Epidermal melanocyte (primary cell): ENCODE measurements at regions not wholly inside any gene's neighbourhood (a gene's known extent, or its start where the extent isn't known, plus 50 kb on each side); places are given as distances from the start of the nearest gene placed in this dataset.
A peak's percentile ranks its signal among the peaks of the same experiment; 100 is the strongest.

Experiments
- DNase-seq: peaks from one replicate; pipeline ENCODE4 v3.0.0; 2011; ENCODE audit warnings: low spot score; ENCODE audit not compliant: insufficient read length

DNA sequence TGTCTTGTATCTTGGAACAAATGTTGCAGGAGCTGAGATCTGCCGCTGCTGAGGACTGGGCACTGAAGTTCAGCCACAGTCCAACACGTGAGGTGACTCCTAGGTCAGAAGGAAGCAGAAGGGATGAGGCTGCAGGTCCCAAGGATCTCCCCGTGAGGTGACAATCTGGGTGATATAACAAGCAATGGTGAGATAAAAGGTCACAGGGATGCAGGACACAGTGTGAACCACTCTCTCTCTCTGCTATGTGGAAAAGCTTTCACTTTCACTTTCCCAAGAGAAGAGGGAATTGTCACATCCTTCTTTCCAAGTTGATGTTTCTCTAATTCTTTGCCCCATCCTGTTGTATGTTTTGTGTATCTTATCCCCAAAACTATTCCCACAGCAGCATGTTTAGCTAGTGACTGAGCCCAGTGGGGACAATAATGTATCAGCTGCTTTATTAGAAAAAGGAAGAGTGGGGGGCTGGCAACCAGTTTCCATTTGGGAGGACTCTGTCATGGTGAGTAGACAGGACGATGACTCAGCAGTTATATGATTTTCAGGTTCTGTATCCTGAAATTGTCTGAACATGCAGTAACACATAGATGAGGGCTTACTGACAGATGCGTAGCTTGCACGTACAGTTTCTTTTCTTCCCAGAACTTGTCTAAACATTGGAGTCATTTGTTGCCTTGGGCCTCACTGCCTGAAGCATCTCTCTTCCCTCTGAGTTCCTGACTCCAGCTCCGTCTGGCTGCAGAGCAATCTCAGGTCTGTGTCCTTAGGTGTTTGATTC, 1415.8 kb upstream of the TENM3 start:
- DNase-seq = peak; percentile 19

DNA sequence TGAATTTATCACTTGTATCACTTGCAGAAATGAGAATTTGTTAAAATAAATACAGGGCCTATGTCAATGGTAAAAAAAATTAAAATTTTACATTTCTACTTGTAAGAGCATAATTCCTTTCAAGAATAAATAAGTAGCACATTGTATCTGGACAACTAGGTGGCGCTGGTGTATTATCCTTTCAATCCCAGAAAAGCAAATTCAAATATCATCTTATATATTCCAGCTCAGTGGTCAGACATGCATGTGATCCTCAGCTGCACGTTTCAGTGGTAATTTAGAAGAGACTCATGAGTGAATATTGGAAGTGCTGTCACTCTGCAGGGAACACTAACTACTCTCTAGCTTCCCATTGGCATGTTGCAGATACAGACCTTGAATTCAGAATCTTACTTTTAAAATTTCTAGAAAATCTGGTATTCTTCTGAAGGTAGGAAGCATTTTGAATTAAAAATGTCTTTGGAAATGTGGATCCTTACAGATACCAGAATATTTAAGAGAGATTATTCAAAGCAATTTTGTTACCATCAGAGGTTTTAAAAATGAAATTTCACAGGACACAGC, 1414.7 kb upstream of the TENM3 start:
- DNase-seq = peak; percentile 58

GRCh38 chr4:180832073-180832472, 1411.1 kb upstream of the TENM3 start:
- no peak for DNase-seq

GRCh38 chr4:180840142-180840541, 1403.1 kb upstream of the TENM3 start:
- no peak for DNase-seq

- DNase-seq = no peak
These were observed 1392.8 kb upstream of the TENM3 start for GRCh38 chr4:180850318-180850940.

- no peak for DNase-seq
These were observed 1390.5 kb upstream of the TENM3 start for GRCh38 chr4:180852738-180853137.

GRCh38 chr4:180855184-180855583, 1388.0 kb upstream of the TENM3 start:
- no peak for DNase-seq

- no peak for DNase-seq
These were observed 1383.0 kb upstream of the TENM3 start for GRCh38 chr4:180860089-180860720.

DNA sequence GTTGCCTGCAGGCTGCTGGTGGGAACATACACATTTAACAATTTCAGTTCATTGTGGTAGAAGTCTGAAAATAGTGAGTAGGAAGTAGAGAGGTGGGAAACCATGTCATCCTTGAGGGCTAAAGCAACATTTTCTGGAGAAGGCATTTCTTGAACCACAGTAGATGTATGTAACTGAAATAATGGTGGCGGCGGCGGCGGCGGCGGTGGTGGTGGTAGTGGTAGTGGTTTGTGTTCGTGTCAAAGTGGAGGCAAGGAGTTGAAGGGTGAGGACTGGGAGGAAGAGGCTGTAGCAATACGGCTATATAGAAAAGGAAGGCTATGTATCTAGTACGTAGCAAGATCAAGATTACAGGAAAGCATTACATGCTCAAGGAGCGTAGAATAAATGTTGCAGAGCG, 1381.6 kb upstream of the TENM3 start:
- no peak for DNase-seq

DNA sequence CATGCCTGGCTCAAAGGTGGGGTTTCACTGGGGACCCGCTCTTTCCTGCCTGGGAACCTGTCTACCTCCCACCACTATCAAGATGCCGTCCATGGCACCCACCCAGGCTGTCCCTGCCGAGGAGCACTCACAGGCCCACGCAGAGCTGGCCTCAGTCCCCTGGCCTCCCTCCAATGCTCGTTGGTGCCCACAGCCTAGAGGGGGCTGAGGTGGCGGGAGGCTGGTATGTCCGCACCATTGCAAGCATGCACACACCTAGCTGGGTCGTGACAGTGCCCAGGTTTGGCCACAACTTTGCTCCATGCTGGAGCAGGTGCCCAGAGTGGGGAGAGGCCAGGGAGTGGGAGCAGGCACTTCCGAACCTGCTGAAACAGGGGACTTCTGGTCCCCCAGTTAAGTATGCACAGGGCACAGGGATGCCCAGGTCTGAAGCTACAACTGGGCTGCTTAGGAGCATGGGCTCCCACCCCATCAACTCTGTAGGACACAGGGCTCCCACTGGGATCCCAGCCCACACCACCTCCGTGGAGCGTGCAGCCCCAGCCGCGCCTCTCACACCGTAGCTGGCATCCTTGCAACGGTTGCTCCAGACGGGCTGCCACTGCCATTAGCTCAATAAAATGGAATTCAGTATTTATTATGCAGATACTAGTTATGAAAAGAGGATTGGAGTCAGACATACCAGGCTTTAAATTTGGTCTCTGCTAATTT, 1376.1 kb upstream of the TENM3 start:
- DNase-seq = no peak

DNA sequence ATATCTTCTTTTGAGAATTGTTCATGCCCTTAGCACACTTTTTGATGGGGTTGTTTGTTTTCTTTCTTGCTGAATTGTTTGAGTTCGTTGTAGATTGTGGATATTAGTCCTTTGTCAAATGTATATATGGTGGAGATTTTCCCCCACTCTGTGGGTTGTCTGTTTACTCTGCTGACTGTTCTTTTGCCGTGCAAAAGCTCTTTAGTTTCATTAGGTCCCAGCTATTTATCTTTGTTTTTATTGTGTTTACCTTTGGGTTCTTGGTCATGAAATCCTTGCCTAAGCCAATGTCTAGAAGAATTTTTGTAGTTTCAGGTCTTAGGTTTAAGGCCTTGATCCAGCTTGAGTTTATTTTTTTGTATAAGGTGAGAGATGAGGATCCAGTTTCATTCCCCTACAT, 1372.6 kb upstream of the TENM3 start:
- no peak for DNase-seq

DNA sequence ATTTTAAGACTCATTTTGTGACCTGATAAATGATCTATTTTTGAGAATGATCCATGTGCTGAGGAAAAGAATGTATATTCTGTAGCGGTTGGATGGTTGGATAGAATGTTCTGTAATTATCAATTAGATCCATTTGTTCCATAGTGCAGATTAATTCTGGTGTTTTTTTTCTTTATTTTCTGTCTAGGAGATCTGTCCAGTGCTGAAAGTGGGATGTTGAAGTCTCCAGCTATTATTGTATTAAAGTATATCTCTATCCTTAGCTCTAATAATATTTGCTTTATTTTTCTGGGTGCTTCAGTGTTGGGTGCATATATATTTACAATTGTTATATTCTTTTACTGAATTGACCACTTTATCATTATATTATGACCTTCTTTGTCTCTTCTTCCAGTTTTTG, 1344.9 kb upstream of the TENM3 start:
- DNase-seq = no peak

DNA sequence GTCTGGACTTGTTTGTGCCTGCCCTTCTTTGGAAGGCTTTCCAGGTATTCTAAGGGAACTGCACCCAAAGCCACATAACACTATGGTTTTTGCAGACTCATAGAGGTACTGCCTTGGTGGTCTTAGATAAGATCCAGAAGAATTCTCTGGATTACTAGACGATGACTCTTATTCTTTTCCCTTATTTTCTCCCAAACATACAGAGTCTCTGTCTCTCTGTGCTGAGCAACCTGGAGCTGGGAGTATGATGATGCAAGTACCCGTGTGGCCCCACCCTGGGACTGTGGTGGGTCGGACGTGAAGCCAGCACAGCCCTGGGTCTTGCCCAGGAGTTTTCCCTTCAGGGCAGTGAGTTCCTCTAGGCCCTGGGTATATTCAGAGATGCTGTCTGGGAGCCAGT, 1342.4 kb upstream of the TENM3 start:
- no peak for DNase-seq

DNA sequence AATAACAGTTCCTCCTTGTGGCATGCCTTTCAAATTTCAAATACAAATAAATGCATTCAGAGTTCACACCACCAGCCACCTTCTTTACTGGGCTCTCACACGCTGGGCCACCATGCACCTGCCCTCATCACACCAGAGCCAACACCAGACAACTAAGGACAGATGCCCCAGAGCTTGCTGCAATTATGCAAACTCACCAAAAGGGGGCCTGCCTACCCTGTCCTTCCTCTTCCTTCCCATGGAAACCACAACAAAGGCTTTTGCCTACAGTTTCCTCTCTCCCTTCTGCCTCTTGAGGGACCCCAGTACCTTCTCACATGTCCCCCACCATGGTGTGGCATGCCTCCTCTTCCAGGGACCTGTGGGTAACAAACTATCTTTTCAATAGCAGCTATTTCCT, 1333.9 kb upstream of the TENM3 start:
- DNase-seq = no peak

DNA sequence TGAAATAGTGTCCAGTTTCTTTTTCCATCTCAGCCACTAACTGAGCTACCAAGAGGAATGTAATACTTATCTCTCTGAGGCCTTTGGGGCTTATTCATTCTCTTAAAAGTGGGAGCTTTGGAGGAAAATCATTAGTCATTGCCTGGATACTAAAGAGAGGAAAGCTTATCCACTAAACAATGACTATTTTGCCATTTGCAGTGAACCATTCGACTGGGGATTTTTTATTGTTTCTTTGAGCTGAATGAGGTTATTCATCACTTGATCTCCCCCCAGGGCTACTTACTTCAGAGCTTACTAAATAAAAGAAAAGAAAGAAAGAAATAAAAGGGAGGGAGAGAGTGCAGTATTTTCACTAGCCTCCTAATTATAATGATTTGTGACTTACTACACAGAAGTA, 1329.5 kb upstream of the TENM3 start:
- DNase-seq = no peak

DNA sequence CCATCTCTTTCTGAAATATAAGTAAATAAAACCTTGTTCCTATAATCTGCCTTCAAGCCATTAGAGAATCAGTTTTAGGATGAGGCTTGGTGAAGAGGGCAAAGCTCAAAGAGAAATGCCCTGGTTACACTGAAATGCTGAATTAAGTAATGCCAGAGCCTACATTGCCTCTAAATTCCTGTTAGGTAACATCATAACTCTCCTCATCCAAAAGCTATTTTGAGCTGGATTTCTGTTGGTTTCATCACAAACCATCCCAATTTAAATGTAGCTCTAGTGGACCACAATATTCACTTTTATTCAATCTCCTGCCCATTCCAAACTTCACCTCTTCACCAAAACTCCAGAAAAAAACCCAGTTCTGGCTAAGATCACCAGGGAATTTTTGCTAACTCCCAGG, 1319.7 kb upstream of the TENM3 start:
- peak; percentile 21 for DNase-seq

DNA sequence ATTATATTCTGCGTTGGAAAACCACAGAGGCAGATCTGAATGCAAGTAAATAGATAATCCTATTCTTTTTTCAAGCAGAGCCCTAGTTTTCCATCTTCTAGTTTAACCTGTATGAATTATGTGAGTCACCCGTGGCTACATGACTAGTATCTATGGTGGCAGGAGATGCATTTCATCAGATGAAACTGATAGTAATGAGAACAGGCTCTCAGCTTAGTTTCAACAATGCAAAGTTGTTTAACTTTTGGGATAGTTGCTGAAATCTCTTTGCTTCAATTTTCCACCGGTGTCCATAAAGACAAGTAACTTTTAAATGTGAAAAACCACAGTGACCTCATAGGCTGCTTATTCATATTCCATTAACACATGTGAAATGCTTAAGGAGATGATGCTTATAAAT, 1317.4 kb upstream of the TENM3 start:
- DNase-seq = no peak

- DNase-seq = no peak
These were observed 1316.9 kb upstream of the TENM3 start for GRCh38 chr4:180926277-180926676.

DNA sequence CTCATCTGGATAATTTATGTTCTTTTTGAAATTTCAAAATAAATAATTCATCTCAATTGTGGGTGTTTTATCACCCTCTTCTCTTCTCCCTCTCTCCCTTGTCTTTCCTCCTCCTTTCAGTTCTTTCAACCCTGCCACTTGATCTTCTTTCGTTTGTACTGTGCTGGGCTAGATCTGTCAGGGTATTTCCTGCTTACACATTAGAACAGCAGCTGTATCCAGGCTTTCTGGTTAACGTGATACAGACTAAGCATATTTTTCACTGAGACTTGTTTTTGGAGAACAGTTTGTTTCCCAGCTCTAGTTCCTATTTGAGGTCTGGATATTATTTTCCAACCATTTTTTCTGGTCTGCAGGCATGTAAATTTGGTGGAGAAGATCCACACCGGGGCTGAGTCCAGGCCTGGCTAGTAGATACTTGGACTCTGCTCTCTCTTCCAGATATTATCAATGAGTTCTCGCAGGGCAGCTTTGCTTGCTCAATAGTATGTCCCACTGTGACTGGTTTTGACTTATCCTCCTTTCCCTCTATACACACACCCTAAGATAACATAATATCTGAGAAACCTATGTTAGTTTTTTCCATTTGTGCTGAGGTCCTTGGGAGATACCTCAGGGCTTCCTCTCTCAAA, 1310.7 kb upstream of the TENM3 start:
- no peak for DNase-seq

- DNase-seq = no peak
These were observed 1306.1 kb upstream of the TENM3 start for GRCh38 chr4:180937083-180937482.

GRCh38 chr4:180940680-180941079, 1302.5 kb upstream of the TENM3 start:
- no peak for DNase-seq
